ENCODE measurements at regions not wholly inside any gene's neighbourhood (a gene's known extent, or its start where the extent isn't known, plus 50 kb on each side); places are given as distances from the start of the nearest gene placed in this dataset.

DNA sequence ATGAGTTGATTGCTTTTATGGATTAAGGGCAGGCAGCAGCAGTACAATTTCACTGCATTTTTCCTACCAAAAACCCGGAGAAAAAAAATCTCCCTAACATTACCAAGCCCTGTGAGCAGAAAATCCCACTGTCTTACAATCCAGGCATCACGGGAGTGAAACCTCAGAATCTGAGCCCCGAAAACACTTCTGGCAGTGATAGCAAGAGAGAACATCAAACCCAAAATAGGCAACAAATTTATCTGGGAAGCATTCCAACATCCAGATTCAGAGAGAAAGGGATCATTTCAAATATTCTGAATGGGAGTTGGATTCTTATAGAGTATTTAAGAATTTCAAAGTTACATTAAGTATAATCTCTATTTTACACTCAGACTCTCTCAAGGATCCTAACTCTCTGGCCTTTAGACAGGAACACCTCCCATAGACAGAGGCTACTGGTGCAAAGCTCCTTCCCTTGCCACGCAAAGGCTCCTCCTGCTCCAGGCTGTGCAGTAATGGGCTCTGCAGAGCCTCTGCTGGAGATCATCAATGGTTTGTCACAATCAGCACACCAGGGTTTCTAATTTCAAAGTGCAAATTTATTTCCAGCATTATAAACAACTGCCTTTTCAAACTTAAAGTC is 256.9 kb downstream of the PARM1 start:
- TF ChIP-seq, protein P1, sequence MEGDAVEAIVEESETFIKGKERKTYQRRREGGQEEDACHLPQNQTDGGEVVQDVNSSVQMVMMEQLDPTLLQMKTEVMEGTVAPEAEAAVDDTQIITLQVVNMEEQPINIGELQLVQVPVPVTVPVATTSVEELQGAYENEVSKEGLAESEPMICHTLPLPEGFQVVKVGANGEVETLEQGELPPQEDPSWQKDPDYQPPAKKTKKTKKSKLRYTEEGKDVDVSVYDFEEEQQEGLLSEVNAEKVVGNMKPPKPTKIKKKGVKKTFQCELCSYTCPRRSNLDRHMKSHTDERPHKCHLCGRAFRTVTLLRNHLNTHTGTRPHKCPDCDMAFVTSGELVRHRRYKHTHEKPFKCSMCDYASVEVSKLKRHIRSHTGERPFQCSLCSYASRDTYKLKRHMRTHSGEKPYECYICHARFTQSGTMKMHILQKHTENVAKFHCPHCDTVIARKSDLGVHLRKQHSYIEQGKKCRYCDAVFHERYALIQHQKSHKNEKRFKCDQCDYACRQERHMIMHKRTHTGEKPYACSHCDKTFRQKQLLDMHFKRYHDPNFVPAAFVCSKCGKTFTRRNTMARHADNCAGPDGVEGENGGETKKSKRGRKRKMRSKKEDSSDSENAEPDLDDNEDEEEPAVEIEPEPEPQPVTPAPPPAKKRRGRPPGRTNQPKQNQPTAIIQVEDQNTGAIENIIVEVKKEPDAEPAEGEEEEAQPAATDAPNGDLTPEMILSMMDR (IDR thresholded peaks at IDR 0.05): no peak
- TF ChIP-seq POLR2A (IDR thresholded peaks at IDR 0.05): no peak

Measured in right lobe of liver (tissue), 4 donors.